DND-41 (cell line): ENCODE measurements at regions not wholly inside any gene's neighbourhood (a gene's known extent, or its start where the extent isn't known, plus 50 kb on each side); places are given as distances from the start of the nearest gene placed in this dataset.

ENCODE experiments used
- ATAC-seq: fragments of 200-7000 bp; cut with Tn5 transposase; 3 replicates; pipeline ENCODE4 v1.9.1; 2021; ENCODE audit warnings: low read depth; ENCODE audit not compliant: insufficient read depth
- DNase-seq: peaks from one replicate; pipeline ENCODE4 v3.0.0-alpha.2; 2020
- H2AFZ ChIP-seq: 2 replicates; pipeline ENCODE4 v1.6.0; 2012; ENCODE audit warnings: low read depth, low read length
- H3K27ac ChIP-seq: 2 replicates; pipeline ENCODE4 v1.5.1; 2012; ENCODE audit warnings: low read length, inconsistent platforms
- H3K27me3 ChIP-seq: fragments of 200-600 bp; sonication (generic); 2 replicates; pipeline ENCODE4 v1.6.0; 2012; ENCODE audit warnings: low read length, mild to moderate bottlenecking, inconsistent platforms; ENCODE audit not compliant: insufficient read depth, poor library complexity
- H3K36me3 ChIP-seq: 2 replicates; pipeline ENCODE4 v1.5.1; 2012; ENCODE audit warnings: low read length, inconsistent platforms; ENCODE audit not compliant: insufficient read depth
- H3K4me1 ChIP-seq: 2 replicates; pipeline ENCODE4 v1.5.1; 2012; ENCODE audit warnings: mild to moderate bottlenecking, low read length; ENCODE audit not compliant: insufficient read depth
- H3K4me2 ChIP-seq: 2 replicates; pipeline ENCODE4 v1.6.0; 2012; ENCODE audit warnings: mild to moderate bottlenecking, moderate library complexity, low read length, inconsistent platforms; ENCODE audit not compliant: insufficient read depth
- H3K4me3 ChIP-seq, 2 experiments: fragments of 200-600 bp in 1 of 2; shearing (Covaris generic) in 1 of 2; 2 replicates each; pipeline ENCODE4 v1.5.1; 2012 to 2016; ENCODE audit warnings: inconsistent platforms in 2 of 2, low read length in 2 of 2, mild to moderate bottlenecking in 2 of 2, low read depth in 1 of 2, moderate library complexity in 1 of 2
- H3K79me2 ChIP-seq: 2 replicates; pipeline ENCODE4 v1.6.0; 2012; ENCODE audit warnings: low read length, inconsistent platforms; ENCODE audit not compliant: insufficient read depth
- H3K9ac ChIP-seq: 2 replicates; pipeline ENCODE4 v1.6.0; 2012; ENCODE audit warnings: low read depth, mild to moderate bottlenecking, inconsistent platforms, low read length, moderate library complexity
- H3K9me3 ChIP-seq: 2 replicates; pipeline ENCODE4 v1.5.1; 2012; ENCODE audit warnings: low read length, moderate library complexity, mild to moderate bottlenecking, inconsistent platforms; ENCODE audit not compliant: insufficient read depth, severe bottlenecking
- H4K20me1 ChIP-seq: 2 replicates; pipeline ENCODE4 v1.6.0; 2012; ENCODE audit warnings: low read length; ENCODE audit not compliant: insufficient read depth
- EZH2 ChIP-seq: IDR thresholded peaks from 3 replicates; pipeline ENCODE4 v1.6.1; 2012; ENCODE audit warnings: borderline replicate concordance, low read depth, mild to moderate bottlenecking, moderate library complexity, low read length, inconsistent platforms; ENCODE audit not compliant: severe bottlenecking
- TF ChIP-seq, protein P1 (sequence below): IDR thresholded peaks from 2 replicates; pipeline ENCODE4 v1.5.1; 2012; ENCODE audit warnings: borderline replicate concordance, low read length, moderate library complexity, mild to moderate bottlenecking; ENCODE audit not compliant: poor library complexity, severe bottlenecking; ENCODE audit errors: extremely low read depth

DNA sequence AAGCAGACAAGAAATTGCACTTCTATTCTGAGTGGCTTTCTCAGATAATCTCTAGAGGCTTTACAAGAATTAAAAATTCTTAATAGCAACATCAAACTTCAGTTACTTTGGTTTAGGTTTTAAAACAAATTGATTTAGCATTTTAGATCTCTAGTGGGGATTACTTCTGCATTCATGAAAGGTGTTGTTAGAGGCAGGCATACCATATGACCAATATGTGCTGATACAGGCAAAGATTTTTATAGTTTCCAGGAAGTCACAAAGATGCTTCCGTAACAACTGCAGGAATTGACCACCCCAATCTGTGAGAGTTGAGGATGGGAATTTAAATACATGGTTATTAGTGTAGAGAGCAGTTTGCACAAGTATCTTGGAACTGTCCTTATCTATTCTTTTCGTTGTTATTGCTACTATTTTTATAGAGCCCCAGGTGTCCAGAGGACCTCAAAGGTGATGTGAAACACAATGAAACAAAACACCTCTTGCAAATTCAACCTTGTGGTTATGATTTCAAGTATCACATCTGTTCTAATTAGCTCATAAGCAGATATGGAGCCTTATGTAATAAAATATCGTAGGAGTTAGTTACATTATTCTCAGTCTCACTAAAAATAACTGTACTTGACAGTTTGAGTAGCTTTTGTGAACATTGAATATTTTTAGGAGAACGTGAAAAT is 512.7 kb upstream of the ADGRL4 start:
- TF ChIP-seq EZH2: no peak
- Histone ChIP-seq H3K9ac (no peak overlapping the region), H2AFZ (no peak overlapping the region), H4K20me1 (no peaks in the 10 kb centered on the region), H3K4me1 (no peaks in the 10 kb centered on the region), H3K36me3 (no peaks in the 10 kb centered on the region), H3K4me2 (no peak overlapping the region), H3K79me2 (no peaks in the 10 kb centered on the region), H3K27ac (no peak overlapping the region), H3K27me3 (no peaks in the 10 kb centered on the region), H3K9me3 (no peaks in the 10 kb centered on the region), H3K4me3 (no peak overlapping the region)
- DNase-seq: no peak
- ATAC-seq: no peak

DNA sequence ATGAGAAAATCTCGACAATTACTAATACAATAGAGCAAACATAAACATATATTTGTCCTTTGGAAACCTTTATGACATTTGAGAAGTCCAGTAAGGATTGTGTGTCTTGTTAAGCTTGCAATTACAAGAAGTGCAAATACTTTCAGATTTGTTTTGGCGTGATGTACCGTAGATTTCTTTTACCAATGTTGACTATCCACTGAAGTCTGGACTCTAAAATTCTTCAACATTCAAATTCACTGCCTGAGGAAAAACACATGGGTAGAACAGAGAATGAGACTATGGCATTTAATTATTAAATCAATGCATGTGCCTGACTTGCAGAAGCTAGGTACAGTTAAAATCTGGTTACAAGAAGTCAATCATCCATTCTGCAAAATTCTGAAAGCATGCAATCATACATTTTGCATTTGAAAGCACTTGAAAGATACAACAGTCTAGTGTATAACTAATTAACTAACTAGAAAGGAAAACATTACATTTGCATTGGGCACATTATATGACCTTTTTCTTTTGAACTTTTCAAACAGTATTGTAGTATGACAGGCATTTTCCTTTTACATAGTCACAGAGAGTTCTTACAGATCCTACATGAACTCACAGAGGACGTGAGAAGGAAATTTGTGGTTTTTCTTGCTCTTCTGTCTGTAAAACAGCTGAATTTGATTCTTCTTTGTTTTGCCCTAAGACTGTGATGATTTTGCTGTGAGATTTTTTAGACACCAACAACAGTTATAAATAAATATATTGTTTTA is 511.1 kb upstream of the ADGRL4 start:
- no peak overlapping the region for H3K27ac ChIP-seq
- TF ChIP-seq, protein P1, sequence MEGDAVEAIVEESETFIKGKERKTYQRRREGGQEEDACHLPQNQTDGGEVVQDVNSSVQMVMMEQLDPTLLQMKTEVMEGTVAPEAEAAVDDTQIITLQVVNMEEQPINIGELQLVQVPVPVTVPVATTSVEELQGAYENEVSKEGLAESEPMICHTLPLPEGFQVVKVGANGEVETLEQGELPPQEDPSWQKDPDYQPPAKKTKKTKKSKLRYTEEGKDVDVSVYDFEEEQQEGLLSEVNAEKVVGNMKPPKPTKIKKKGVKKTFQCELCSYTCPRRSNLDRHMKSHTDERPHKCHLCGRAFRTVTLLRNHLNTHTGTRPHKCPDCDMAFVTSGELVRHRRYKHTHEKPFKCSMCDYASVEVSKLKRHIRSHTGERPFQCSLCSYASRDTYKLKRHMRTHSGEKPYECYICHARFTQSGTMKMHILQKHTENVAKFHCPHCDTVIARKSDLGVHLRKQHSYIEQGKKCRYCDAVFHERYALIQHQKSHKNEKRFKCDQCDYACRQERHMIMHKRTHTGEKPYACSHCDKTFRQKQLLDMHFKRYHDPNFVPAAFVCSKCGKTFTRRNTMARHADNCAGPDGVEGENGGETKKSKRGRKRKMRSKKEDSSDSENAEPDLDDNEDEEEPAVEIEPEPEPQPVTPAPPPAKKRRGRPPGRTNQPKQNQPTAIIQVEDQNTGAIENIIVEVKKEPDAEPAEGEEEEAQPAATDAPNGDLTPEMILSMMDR: no peak
- TF ChIP-seq EZH2: no peak
- no peak overlapping the region for H3K9ac ChIP-seq
- H2AFZ ChIP-seq: no peak overlapping the region
- no peaks in the 10 kb centered on the region for H3K36me3 ChIP-seq
- ATAC-seq: no peak
- no peaks in the 10 kb centered on the region for H3K79me2 ChIP-seq
- no peaks in the 10 kb centered on the region for H3K27me3 ChIP-seq
- no peaks in the 10 kb centered on the region for H3K4me1 ChIP-seq
- no peak overlapping the region for H3K4me3 ChIP-seq
- no peak for DNase-seq
- H3K4me2 ChIP-seq: no peak overlapping the region
- no peaks in the 10 kb centered on the region for H3K9me3 ChIP-seq
- H4K20me1 ChIP-seq: no peaks in the 10 kb centered on the region

DNA sequence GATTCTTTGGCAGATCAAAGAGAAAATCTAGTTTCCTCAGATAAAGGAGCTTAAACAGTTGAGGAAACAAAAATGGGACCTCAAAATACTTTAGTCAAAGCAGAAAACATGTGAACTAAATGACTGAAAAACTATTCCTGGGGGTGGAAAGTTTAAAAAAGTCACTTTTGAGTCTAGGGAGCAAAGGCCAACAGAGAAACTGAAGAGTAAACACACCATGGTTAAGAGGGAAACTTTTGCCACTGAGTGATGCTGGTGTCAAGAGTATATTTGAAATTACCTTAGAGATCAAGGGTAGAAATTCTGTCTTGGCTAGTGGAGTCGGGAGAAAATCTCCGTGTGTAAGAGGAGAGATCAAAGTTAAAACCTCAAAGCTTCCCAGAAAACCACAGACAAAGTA is 501.2 kb upstream of the ADGRL4 start:
- TF ChIP-seq, protein P1: no peak
- no peak for TF ChIP-seq EZH2
- no peak overlapping the region for H3K9ac ChIP-seq
- H3K36me3 ChIP-seq: no peaks in the 10 kb centered on the region
- H3K4me3 ChIP-seq: no peak overlapping the region
- DNase-seq: no peak
- H3K4me1 ChIP-seq: no peaks in the 10 kb centered on the region
- no peaks in the 10 kb centered on the region for H3K79me2 ChIP-seq
- peak; percentile 31; the same call in 1 of the 3 replicates for ATAC-seq
- no peaks in the 10 kb centered on the region for H4K20me1 ChIP-seq
- H2AFZ ChIP-seq: no peak overlapping the region
- no peak overlapping the region for H3K27ac ChIP-seq
- H3K27me3 ChIP-seq: no peaks in the 10 kb centered on the region
- H3K9me3 ChIP-seq: no peaks in the 10 kb centered on the region
- H3K4me2 ChIP-seq: no peak overlapping the region

DNA sequence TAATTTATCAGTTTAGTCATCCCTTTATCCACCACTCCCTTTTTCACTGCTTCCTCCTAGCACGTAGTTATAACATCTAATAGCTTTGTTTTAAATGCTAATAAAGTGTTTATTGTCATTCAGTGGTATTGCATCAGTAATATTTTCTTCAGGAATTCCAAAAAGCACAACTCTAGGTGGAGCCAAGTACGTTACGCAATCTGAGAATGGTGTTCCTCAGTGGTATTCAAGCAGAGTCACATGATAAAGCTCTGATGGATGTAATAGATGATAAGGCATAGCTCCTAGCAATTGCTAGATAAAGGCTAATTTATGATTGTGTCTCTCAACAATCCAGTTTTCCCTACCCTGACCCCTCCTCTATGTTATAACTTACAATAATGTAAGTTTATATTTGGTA is 494.6 kb upstream of the ADGRL4 start:
- H3K4me3 ChIP-seq: no peak overlapping the region
- ATAC-seq (no peak), DNase-seq (no peak)
- no peaks in the 10 kb centered on the region for H3K79me2 ChIP-seq
- no peaks in the 10 kb centered on the region for H3K27me3 ChIP-seq
- no peak overlapping the region for H3K27ac ChIP-seq
- H3K9ac ChIP-seq: no peak overlapping the region
- H3K4me2 ChIP-seq: no peak overlapping the region
- no peaks in the 10 kb centered on the region for H3K9me3 ChIP-seq
- H4K20me1 ChIP-seq: no peaks in the 10 kb centered on the region
- no peaks in the 10 kb centered on the region for H3K4me1 ChIP-seq
- H2AFZ ChIP-seq: no peak overlapping the region
- no peaks in the 10 kb centered on the region for H3K36me3 ChIP-seq
- TF ChIP-seq EZH2: no peak
- TF ChIP-seq, protein P1: no peak
